Activated T-helper 2 cell treated with anti-CD3 and anti-CD28 coated beads, Interferon-gamma antibody, Interleukin-2, Interleukin-4, amounts not matched to agents 10 μg/mL and 5 μg/mL and 100 μg/mL, durations not matched to agents 14 hours and 24 hours and 36 hours (primary cell): ENCODE measurements at regions not wholly inside any gene's neighbourhood (a gene's known extent, or its start where the extent isn't known, plus 50 kb on each side); places are given as distances from the start of the nearest gene placed in this dataset.
"Not testable (repeated sequence)": the region's sequence is repeated elsewhere in the genome, so short reads cannot be mapped to it uniquely, and the experiment has no call there.

Source experiments
- DNase-seq: peaks from one replicate; pipeline ENCODE4 v3.0.0; 2021; ENCODE audit warnings: low spot score
- H3K27ac Mint-ChIP-seq: one replicate; pipeline ENCODE4 v1.8.0; 2021; ENCODE audit warnings: mixed read lengths
- H3K27me3 Mint-ChIP-seq: one replicate; pipeline ENCODE4 v1.8.0; 2021; ENCODE audit warnings: low read depth, mixed read lengths
- H3K36me3 Mint-ChIP-seq: one replicate; pipeline ENCODE4 v1.8.0; 2021; ENCODE audit warnings: low read depth, mixed read lengths
- H3K4me1 Mint-ChIP-seq: one replicate; pipeline ENCODE4 v1.8.0; 2021; ENCODE audit warnings: low read depth, mixed read lengths
- H3K4me3 Mint-ChIP-seq: one replicate; pipeline ENCODE4 v1.8.0; 2021; ENCODE audit warnings: low read depth, mild to moderate bottlenecking, moderate library complexity, mixed read lengths
- H3K9me3 Mint-ChIP-seq: one replicate; pipeline ENCODE4 v1.8.0; 2021; ENCODE audit warnings: mixed read lengths
- intact Hi-C: fragments of 100-400 bp; cut with micrococcal nuclease; formaldehyde crosslinking; loops from one replicate; pipeline ENCODE4 v1.15.1; 2023

DNA sequence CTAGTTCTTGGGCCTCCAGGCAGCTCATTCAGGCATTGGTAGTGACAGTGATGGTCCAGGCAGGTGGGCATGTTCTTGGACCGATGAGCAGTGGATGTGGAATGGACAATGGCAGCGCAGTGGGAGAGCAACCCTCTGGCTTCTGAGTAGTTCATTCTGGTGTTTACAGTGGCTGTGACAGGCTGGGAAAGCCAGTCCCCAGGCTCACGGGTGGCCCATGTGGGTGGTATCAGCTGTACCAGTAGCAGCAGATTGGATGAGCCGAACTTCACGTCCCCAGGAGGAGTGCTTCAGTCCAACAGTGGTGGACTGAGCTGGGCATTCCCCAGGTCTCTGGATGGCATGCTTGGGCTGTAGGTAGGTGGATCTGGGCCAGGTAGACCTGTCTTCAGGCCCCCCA lies 515.6 kb upstream of the ACO1 start:
- intact Hi-C loops = no loop called here
- H3K4me1 Mint-ChIP-seq = no peaks in the 10 kb centered on the region
- H3K9me3 Mint-ChIP-seq = peaks cover 4% of the 10 kb centered on the region
- H3K4me3 Mint-ChIP-seq = no peak overlapping the region
- DNase-seq = no peak
- no peaks in the 10 kb centered on the region for H3K36me3 Mint-ChIP-seq
- H3K27ac Mint-ChIP-seq = no peak overlapping the region
- H3K27me3 Mint-ChIP-seq = no peaks in the 10 kb centered on the region

DNA sequence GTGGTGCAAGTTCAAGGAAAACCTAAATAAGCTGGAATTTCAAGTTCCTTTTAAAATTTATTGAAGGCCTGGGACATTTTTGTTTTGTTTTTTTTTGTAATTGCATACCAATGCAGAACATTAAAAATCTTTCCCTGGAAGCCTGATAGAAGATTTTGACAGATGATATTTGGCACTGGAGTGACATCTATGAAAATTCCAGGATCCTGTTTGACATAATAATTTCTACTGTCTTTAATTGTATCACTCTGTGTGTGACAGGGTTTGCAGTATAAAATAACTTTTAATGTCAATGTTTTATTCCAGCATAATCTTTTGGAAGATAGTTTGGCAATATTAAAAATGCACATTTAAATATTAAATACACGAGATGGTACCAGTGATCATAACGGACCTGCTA lies 514.2 kb upstream of the ACO1 start:
- H3K27ac Mint-ChIP-seq = no peak overlapping the region
- H3K4me1 Mint-ChIP-seq = no peaks in the 10 kb centered on the region
- intact Hi-C loops = no loop called here
- H3K4me3 Mint-ChIP-seq = no peak overlapping the region
- no peaks in the 10 kb centered on the region for H3K27me3 Mint-ChIP-seq
- DNase-seq = no peak
- H3K36me3 Mint-ChIP-seq = no peaks in the 10 kb centered on the region
- peaks cover 4% of the 10 kb centered on the region for H3K9me3 Mint-ChIP-seq

GRCh38 chr9:31873722-31874121 lies 510.7 kb upstream of the ACO1 start:
- Mint-ChIP-seq H3K27me3 (no peaks in the 10 kb centered on the region), H3K36me3 (no peaks in the 10 kb centered on the region), H3K9me3 (no peaks in the 10 kb centered on the region), H3K4me3 (no peak overlapping the region), H3K27ac (no peak overlapping the region), H3K4me1 (no peaks in the 10 kb centered on the region)
- DNase-seq = no peak
- intact Hi-C loops = no loop called here

DNA sequence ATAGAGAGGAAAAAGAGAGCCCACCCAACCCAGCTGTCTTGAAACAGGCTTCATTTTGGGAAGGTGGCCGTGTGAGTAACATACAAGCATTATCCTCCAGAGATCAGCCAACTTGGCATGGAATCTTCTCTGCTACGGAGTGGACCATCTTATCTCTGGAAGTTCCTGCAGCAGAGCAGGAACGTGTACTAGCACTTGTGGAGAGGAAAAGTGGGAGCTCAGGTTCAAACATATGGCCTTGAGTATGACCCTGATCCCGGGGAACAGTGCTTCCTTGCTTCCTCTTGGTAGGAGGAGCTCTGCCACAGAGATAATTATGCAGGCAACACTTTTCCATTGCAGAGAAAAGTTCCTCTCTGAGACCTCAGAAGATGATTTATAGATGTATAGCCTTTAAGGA lies 490.4 kb upstream of the ACO1 start:
- Mint-ChIP-seq H3K4me3 (no peak overlapping the region), H3K4me1 (no peaks in the 10 kb centered on the region), H3K36me3 (no peaks in the 10 kb centered on the region), H3K27me3 (no peaks in the 10 kb centered on the region), H3K9me3 (no peaks in the 10 kb centered on the region), H3K27ac (no peak overlapping the region)
- no peak for DNase-seq
- intact Hi-C loops = no loop called here

- Mint-ChIP-seq H3K9me3 (no peaks in the 10 kb centered on the region), H3K4me3 (no peak overlapping the region), H3K27me3 (no peaks in the 10 kb centered on the region), H3K27ac (no peak overlapping the region), H3K36me3 (no peaks in the 10 kb centered on the region), H3K4me1 (no peaks in the 10 kb centered on the region)
- intact Hi-C loops = no loop called here
- no peak for DNase-seq
Measured at GRCh38 chr9:31908158-31908890, 476.1 kb upstream of the ACO1 start.

GRCh38 chr9:31908891-31909480 lies 475.5 kb upstream of the ACO1 start:
- intact Hi-C loops = no loop called here
- H3K27me3 Mint-ChIP-seq = no peaks in the 10 kb centered on the region
- no peak for DNase-seq
- H3K4me1 Mint-ChIP-seq = no peaks in the 10 kb centered on the region
- no peaks in the 10 kb centered on the region for H3K36me3 Mint-ChIP-seq
- H3K9me3 Mint-ChIP-seq = no peaks in the 10 kb centered on the region
- no peak overlapping the region for H3K27ac Mint-ChIP-seq
- no peak overlapping the region for H3K4me3 Mint-ChIP-seq

GRCh38 chr9:31912636-31913035 lies 471.8 kb upstream of the ACO1 start:
- DNase-seq = no peak
- H3K36me3 Mint-ChIP-seq = no peaks in the 10 kb centered on the region
- no peaks in the 10 kb centered on the region for H3K27me3 Mint-ChIP-seq
- no peak overlapping the region for H3K27ac Mint-ChIP-seq
- intact Hi-C loops = no loop called here
- H3K9me3 Mint-ChIP-seq = no peaks in the 10 kb centered on the region
- H3K4me1 Mint-ChIP-seq = no peaks in the 10 kb centered on the region
- no peak overlapping the region for H3K4me3 Mint-ChIP-seq

DNA sequence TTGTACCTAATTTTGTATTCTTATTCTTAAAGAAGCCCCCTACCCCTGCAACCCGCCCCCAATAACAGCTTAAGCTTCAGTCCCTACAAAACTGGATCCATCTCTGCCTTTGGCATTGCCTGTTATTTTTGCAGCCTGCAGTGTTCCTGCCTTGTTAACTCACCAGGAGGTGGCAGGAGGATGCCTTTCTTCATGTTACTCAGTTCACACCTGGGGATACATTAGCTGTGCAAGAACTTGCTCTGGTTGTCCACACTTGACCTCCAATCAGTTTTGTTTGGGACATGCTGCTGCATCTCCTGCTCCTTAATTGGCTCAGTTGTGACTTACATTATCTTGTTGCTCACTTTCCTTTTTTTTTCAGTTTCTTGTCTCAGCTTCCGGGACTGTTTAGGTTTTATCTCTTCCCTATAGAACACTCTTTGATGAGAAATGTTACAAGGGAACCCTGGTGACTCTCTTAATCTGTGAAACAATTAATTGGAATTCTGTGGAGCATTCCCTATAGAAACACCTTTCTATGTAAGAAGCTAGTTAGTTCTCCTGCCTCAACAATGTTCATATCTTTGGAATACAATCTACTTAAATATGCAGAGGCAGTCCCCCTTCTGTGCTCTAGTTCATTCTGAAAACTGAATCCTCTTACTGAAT lies 467.7 kb upstream of the ACO1 start:
- no peaks in the 10 kb centered on the region for H3K36me3 Mint-ChIP-seq
- no peaks in the 10 kb centered on the region for H3K4me1 Mint-ChIP-seq
- DNase-seq = no peak
- H3K4me3 Mint-ChIP-seq = no peak overlapping the region
- intact Hi-C loops = no loop called here
- no peaks in the 10 kb centered on the region for H3K9me3 Mint-ChIP-seq
- H3K27me3 Mint-ChIP-seq = no peaks in the 10 kb centered on the region
- no peak overlapping the region for H3K27ac Mint-ChIP-seq

- H3K36me3 Mint-ChIP-seq, H3K4me3 Mint-ChIP-seq, H3K27me3 Mint-ChIP-seq, H3K27ac Mint-ChIP-seq, H3K4me1 Mint-ChIP-seq, DNase-seq, H3K9me3 Mint-ChIP-seq, intact Hi-C loops: not testable (repeated sequence)
Measured at GRCh38 chr9:31937737-31938136, 446.7 kb upstream of the ACO1 start.

GRCh38 chr9:31950756-31951155 lies 433.7 kb upstream of the ACO1 start:
- H3K4me1 Mint-ChIP-seq = no peaks in the 10 kb centered on the region
- intact Hi-C loops = no loop called here
- no peaks in the 10 kb centered on the region for H3K9me3 Mint-ChIP-seq
- no peak for DNase-seq
- H3K4me3 Mint-ChIP-seq = no peak overlapping the region
- no peak overlapping the region for H3K27ac Mint-ChIP-seq
- no peaks in the 10 kb centered on the region for H3K36me3 Mint-ChIP-seq
- H3K27me3 Mint-ChIP-seq = no peaks in the 10 kb centered on the region

GRCh38 chr9:31958572-31958971 lies 425.9 kb upstream of the ACO1 start:
- no peak overlapping the region for H3K27ac Mint-ChIP-seq
- H3K4me3 Mint-ChIP-seq = no peak overlapping the region
- H3K9me3 Mint-ChIP-seq = peaks cover 41% of the 10 kb centered on the region
- H3K4me1 Mint-ChIP-seq = no peaks in the 10 kb centered on the region
- DNase-seq = no peak
- no peaks in the 10 kb centered on the region for H3K27me3 Mint-ChIP-seq
- no peaks in the 10 kb centered on the region for H3K36me3 Mint-ChIP-seq
- intact Hi-C loops = no loop called here

DNA sequence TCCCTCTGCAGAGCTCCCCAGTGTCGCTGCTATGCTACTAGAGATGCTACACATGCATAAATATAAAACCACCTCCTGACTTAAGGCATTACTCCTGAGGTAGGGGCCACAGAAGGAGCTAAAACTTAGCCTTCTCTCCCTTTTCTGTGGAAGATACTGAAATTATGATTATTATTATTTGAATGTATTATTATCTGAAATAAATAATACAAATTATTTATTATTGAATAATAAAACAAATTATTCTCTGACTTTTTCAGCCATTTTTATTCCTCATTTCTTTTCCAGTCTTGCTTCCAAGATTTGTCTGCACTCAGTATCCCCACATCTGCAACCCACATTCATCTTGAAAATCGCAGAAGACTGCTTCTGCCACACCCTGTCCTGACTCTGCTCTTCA lies 414.9 kb upstream of the ACO1 start:
- intact Hi-C loops = no loop called here
- Mint-ChIP-seq H3K4me1 (no peaks in the 10 kb centered on the region), H3K9me3 (no peaks in the 10 kb centered on the region), H3K36me3 (no peaks in the 10 kb centered on the region), H3K27me3 (no peaks in the 10 kb centered on the region), H3K27ac (no peak overlapping the region), H3K4me3 (no peak overlapping the region)
- DNase-seq = no peak

DNA sequence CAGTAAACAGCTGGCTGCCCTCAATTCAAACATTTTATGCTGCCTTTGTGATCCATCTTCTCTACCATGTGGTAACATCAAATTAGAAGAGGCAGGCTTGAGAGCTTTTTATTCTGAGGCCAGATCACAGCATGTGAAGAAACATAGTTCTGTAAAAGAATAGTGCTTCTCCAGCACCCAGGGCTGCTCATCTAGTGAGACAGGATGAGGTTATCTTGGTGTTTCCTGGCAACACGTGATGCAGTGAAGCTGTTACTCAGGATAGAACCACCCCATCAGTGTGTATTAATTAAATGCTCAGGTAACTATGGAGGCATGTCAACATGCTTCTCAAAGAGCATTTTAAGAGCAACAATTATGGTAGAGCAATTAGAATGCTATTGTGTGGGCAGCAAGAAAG lies 400.5 kb upstream of the ACO1 start:
- H3K27ac Mint-ChIP-seq = no peak overlapping the region
- H3K9me3 Mint-ChIP-seq = peaks cover 24% of the 10 kb centered on the region
- no peaks in the 10 kb centered on the region for H3K27me3 Mint-ChIP-seq
- no peak overlapping the region for H3K4me3 Mint-ChIP-seq
- intact Hi-C loops = no loop called here
- H3K4me1 Mint-ChIP-seq = no peaks in the 10 kb centered on the region
- DNase-seq = no peak
- H3K36me3 Mint-ChIP-seq = no peaks in the 10 kb centered on the region
